DND-41 (cell line): ENCODE measurements at regions not wholly inside any gene's neighbourhood (a gene's known extent, or its start where the extent isn't known, plus 50 kb on each side); places are given as distances from the start of the nearest gene placed in this dataset.

Experiments used
- ATAC-seq: fragments of 200-7000 bp; cut with Tn5 transposase; 3 replicates; pipeline ENCODE4 v1.9.1; 2021; ENCODE audit warnings: low read depth; ENCODE audit not compliant: insufficient read depth
- DNase-seq: peaks from one replicate; pipeline ENCODE4 v3.0.0-alpha.2; 2020
- H2AFZ ChIP-seq: 2 replicates; pipeline ENCODE4 v1.6.0; 2012; ENCODE audit warnings: low read depth, low read length
- H3K27ac ChIP-seq: 2 replicates; pipeline ENCODE4 v1.5.1; 2012; ENCODE audit warnings: low read length, inconsistent platforms
- H3K27me3 ChIP-seq: fragments of 200-600 bp; sonication (generic); 2 replicates; pipeline ENCODE4 v1.6.0; 2012; ENCODE audit warnings: low read length, mild to moderate bottlenecking, inconsistent platforms; ENCODE audit not compliant: insufficient read depth, poor library complexity
- H3K36me3 ChIP-seq: 2 replicates; pipeline ENCODE4 v1.5.1; 2012; ENCODE audit warnings: low read length, inconsistent platforms; ENCODE audit not compliant: insufficient read depth
- H3K4me1 ChIP-seq: 2 replicates; pipeline ENCODE4 v1.5.1; 2012; ENCODE audit warnings: mild to moderate bottlenecking, low read length; ENCODE audit not compliant: insufficient read depth
- H3K4me2 ChIP-seq: 2 replicates; pipeline ENCODE4 v1.6.0; 2012; ENCODE audit warnings: mild to moderate bottlenecking, moderate library complexity, low read length, inconsistent platforms; ENCODE audit not compliant: insufficient read depth
- H3K4me3 ChIP-seq, 2 experiments: fragments of 200-600 bp in 1 of 2; shearing (Covaris generic) in 1 of 2; 2 replicates each; pipeline ENCODE4 v1.5.1; 2012 to 2016; ENCODE audit warnings: inconsistent platforms in 2 of 2, low read length in 2 of 2, mild to moderate bottlenecking in 2 of 2, low read depth in 1 of 2, moderate library complexity in 1 of 2
- H3K79me2 ChIP-seq: 2 replicates; pipeline ENCODE4 v1.6.0; 2012; ENCODE audit warnings: low read length, inconsistent platforms; ENCODE audit not compliant: insufficient read depth
- H3K9ac ChIP-seq: 2 replicates; pipeline ENCODE4 v1.6.0; 2012; ENCODE audit warnings: low read depth, mild to moderate bottlenecking, inconsistent platforms, low read length, moderate library complexity
- H3K9me3 ChIP-seq: 2 replicates; pipeline ENCODE4 v1.5.1; 2012; ENCODE audit warnings: low read length, moderate library complexity, mild to moderate bottlenecking, inconsistent platforms; ENCODE audit not compliant: insufficient read depth, severe bottlenecking
- H4K20me1 ChIP-seq: 2 replicates; pipeline ENCODE4 v1.6.0; 2012; ENCODE audit warnings: low read length; ENCODE audit not compliant: insufficient read depth
- CTCF ChIP-seq: IDR thresholded peaks from 2 replicates; pipeline ENCODE4 v1.5.1; 2012; ENCODE audit warnings: borderline replicate concordance, low read length, moderate library complexity, mild to moderate bottlenecking; ENCODE audit not compliant: poor library complexity, severe bottlenecking; ENCODE audit errors: extremely low read depth
- EZH2 ChIP-seq: IDR thresholded peaks from 3 replicates; pipeline ENCODE4 v1.6.1; 2012; ENCODE audit warnings: borderline replicate concordance, low read depth, mild to moderate bottlenecking, moderate library complexity, low read length, inconsistent platforms; ENCODE audit not compliant: severe bottlenecking

- Histone ChIP-seq H3K27me3 (no peaks in the 10 kb centered on the region), H3K9me3 (no peaks in the 10 kb centered on the region), H3K27ac (no peak overlapping the region), H3K4me1 (no peaks in the 10 kb centered on the region), H2AFZ (no peak overlapping the region), H3K4me3 (no peak overlapping the region), H3K79me2 (no peaks in the 10 kb centered on the region), H4K20me1 (no peaks in the 10 kb centered on the region), H3K4me2 (no peak overlapping the region), H3K9ac (no peak overlapping the region), H3K36me3 (no peaks in the 10 kb centered on the region)
- TF ChIP-seq EZH2 (no peak), CTCF (no peak)
- DNase-seq (no peak), ATAC-seq (no peak)
These were observed 863.7 kb upstream of the VRK2 start for GRCh38 chr2:57182916-57183315.

DNA sequence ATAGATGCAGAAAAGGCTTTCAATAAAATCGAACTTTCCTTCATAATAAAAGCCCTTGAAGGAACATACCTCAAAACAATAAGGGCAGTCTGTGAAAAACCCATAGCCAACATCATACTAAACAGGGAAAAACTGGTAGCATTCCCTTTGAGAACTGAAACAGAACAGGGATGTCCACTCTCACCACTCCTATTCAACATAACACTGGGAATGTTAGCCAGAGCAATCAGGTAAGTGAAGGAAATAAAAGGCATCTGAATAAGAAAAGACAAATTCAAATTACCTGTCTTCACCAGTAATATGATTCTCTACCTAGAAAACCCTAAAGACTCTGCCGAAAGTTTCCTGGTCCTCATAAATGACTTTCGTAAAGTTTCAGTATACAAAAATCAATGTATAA is 861.0 kb upstream of the VRK2 start:
- Histone ChIP-seq H3K9ac (no peak overlapping the region), H4K20me1 (no peaks in the 10 kb centered on the region)

DNA sequence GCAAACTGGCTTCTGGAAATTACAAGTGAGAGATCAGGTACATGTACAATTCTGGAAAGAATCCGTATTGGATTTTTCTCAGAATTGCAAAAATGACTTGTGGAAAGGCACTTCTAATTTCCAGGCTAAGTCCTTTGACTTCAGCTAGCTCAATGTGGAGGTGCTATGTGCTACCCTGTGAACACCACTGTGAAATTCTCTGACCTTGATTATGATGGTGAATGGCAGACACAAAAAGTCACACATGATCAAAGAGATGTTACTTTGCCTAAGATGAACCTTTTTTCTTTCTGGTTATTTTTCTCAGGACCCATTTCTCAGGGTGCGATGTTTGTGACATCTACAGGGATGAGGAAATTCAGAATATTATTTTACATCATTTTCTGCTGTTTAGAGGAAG is 856.6 kb upstream of the VRK2 start:
- Histone ChIP-seq H4K20me1 (no peaks in the 10 kb centered on the region), H3K4me3 (no peak overlapping the region; a peak in 1 of 4 replicates), H2AFZ (no peak overlapping the region), H3K4me1 (no peaks in the 10 kb centered on the region), H3K9me3 (no peaks in the 10 kb centered on the region), H3K27me3 (no peaks in the 10 kb centered on the region), H3K27ac (no peak overlapping the region), H3K36me3 (no peaks in the 10 kb centered on the region), H3K9ac (no peak overlapping the region), H3K4me2 (no peak overlapping the region), H3K79me2 (no peaks in the 10 kb centered on the region)
- TF ChIP-seq CTCF (no peak), EZH2 (no peak)
- ATAC-seq, result no peak
- DNase-seq, result no peak

More for the DNA sequence above, 861.0 kb upstream of the VRK2 start:
- no peaks in the 10 kb centered on the region for H3K27me3 ChIP-seq
- H3K9me3 ChIP-seq, result no peaks in the 10 kb centered on the region
- TF ChIP-seq EZH2, result no peak
- no peak for TF ChIP-seq CTCF
- no peak overlapping the region for H2AFZ ChIP-seq
- H3K36me3 ChIP-seq, result no peaks in the 10 kb centered on the region
- no peak for DNase-seq
- H3K4me2 ChIP-seq, result no peak overlapping the region
- no peaks in the 10 kb centered on the region for H3K79me2 ChIP-seq
- H3K4me1 ChIP-seq, result no peaks in the 10 kb centered on the region
- H3K27ac ChIP-seq, result no peak overlapping the region
- no peak for ATAC-seq
- H3K4me3 ChIP-seq, result no peak overlapping the region

GRCh38 chr2:57199663-57200062 is 846.9 kb upstream of the VRK2 start:
- Histone ChIP-seq H3K27ac (no peak overlapping the region), H3K4me1 (no peaks in the 10 kb centered on the region), H3K27me3 (no peaks in the 10 kb centered on the region), H3K36me3 (no peaks in the 10 kb centered on the region), H3K4me2 (no peak overlapping the region), H3K4me3 (no peak overlapping the region), H2AFZ (no peak overlapping the region), H3K79me2 (no peaks in the 10 kb centered on the region), H3K9ac (no peak overlapping the region), H3K9me3 (no peaks in the 10 kb centered on the region), H4K20me1 (no peaks in the 10 kb centered on the region)
- TF ChIP-seq EZH2 (no peak), CTCF (no peak)
- DNase-seq, result no peak
- no peak for ATAC-seq
